Endodermal cell (in vitro differentiated cells): ENCODE measurements at regions not wholly inside any gene's neighbourhood (a gene's known extent, or its start where the extent isn't known, plus 50 kb on each side); places are given as distances from the start of the nearest gene placed in this dataset.

Experiments
- DNase-seq: peaks from one replicate; pipeline ENCODE4 v3.0.0-alpha.2; 2017
- H3K27ac ChIP-seq: 2 replicates; pipeline ENCODE4 v1.5.1; 2013; ENCODE audit warnings: mild to moderate bottlenecking, low read depth, low read length, moderate library complexity
- H3K27me3 ChIP-seq: 2 replicates; pipeline ENCODE4 v1.6.1; 2013; ENCODE audit warnings: mild to moderate bottlenecking, low read length, moderate library complexity; ENCODE audit not compliant: insufficient read depth, control insufficient read depth, poor library complexity, severe bottlenecking
- H3K36me3 ChIP-seq: 2 replicates; pipeline ENCODE4 v1.7.0; 2013; ENCODE audit warnings: mild to moderate bottlenecking, low read length, moderate library complexity; ENCODE audit not compliant: control insufficient read depth, insufficient read depth
- H3K4me1 ChIP-seq: one replicate; pipeline ENCODE4 v1.7.0; 2013; ENCODE audit warnings: low read length; ENCODE audit not compliant: control insufficient read depth, insufficient read depth
- H3K4me3 ChIP-seq: 2 replicates; pipeline ENCODE4 v1.5.1; 2013; ENCODE audit warnings: mild to moderate bottlenecking, low read length, moderate library complexity
- H3K9ac ChIP-seq: 2 replicates; pipeline ENCODE4 v1.6.1; 2013; ENCODE audit warnings: mild to moderate bottlenecking, low read length, moderate library complexity; ENCODE audit not compliant: poor library complexity, severe bottlenecking; ENCODE audit errors: extremely low read depth
- H3K9me3 ChIP-seq: 2 replicates; pipeline ENCODE4 v1.6.1; 2013; ENCODE audit warnings: mild to moderate bottlenecking, low read length, moderate library complexity; ENCODE audit not compliant: control insufficient read depth
- H3K27ac Mint-ChIP-seq: 2 replicates; pipeline ENCODE4 v1.8.0; 2020; ENCODE audit warnings: mixed read lengths
- H3K27me3 Mint-ChIP-seq: 2 replicates; pipeline ENCODE4 v1.8.0; 2021; ENCODE audit warnings: mild to moderate bottlenecking, mixed read lengths; ENCODE audit not compliant: insufficient read depth
- H3K36me3 Mint-ChIP-seq: 2 replicates; pipeline ENCODE4 v1.8.0; 2020; ENCODE audit warnings: low read depth, mixed read lengths
- H3K4me1 Mint-ChIP-seq: 2 replicates; pipeline ENCODE4 v1.8.0; 2020; ENCODE audit warnings: mixed read lengths
- H3K4me3 Mint-ChIP-seq: 2 replicates; pipeline ENCODE4 v1.8.0; 2020; ENCODE audit warnings: mild to moderate bottlenecking, moderate library complexity, mixed read lengths
- H3K9me3 Mint-ChIP-seq: 2 replicates; pipeline ENCODE4 v1.8.0; 2020; ENCODE audit warnings: mild to moderate bottlenecking, mixed read lengths
- CTCF ChIP-seq: fragments of 200-600 bp; sonication (generic); conservative IDR thresholded peaks from 2 replicates; pipeline ENCODE4 v1.5.0; 2021; ENCODE audit warnings: antibody characterized with exemption, mild to moderate bottlenecking
- WGBS, 2 experiments: methylation state at CpG; one replicate each; pipeline versions ENCODE4 v1.1.5 to v1.1.7; 2013; ENCODE audit warnings: missing lambda C conversion rate in 2 of 2, mixed read lengths in 1 of 2; ENCODE audit not compliant: insufficient coverage in 1 of 2, insufficient read length in 1 of 2; 5-methylcytosine and 5-hydroxymethylcytosine counted together

GRCh38 chrX:144716187-144716586, 531.1 kb upstream of the SPANXN1 start:
- H3K27ac ChIP-seq: no peak overlapping the region
- Mint-ChIP-seq H3K36me3 (no peaks in the 10 kb centered on the region), H3K4me3 (no peak overlapping the region), H3K4me1 (no peaks in the 10 kb centered on the region), H3K9me3 (peaks cover 39% of the 10 kb centered on the region), H3K27ac (no peak overlapping the region), H3K27me3 (no peaks in the 10 kb centered on the region)
- no peaks in the 10 kb centered on the region for H3K4me1 ChIP-seq
- no peak for DNase-seq
- H3K4me3 ChIP-seq: no peak overlapping the region
- H3K9ac ChIP-seq: no peak overlapping the region
- peaks cover 12% of the 10 kb centered on the region for H3K9me3 ChIP-seq
- WGBS, 2 experiments: 76% methylated on average over 4 of the region's 4 CpGs; no CpG with 5 or more reads in 1 of the 2 experiments
- no peaks in the 10 kb centered on the region for H3K27me3 ChIP-seq
- TF ChIP-seq CTCF: no peak
- H3K36me3 ChIP-seq: no peaks in the 10 kb centered on the region

GRCh38 chrX:144717682-144718081, 529.6 kb upstream of the SPANXN1 start:
- Histone ChIP-seq H3K36me3 (no peaks in the 10 kb centered on the region), H3K27me3 (no peaks in the 10 kb centered on the region), H3K27ac (no peak overlapping the region), H3K4me1 (no peaks in the 10 kb centered on the region), H3K4me3 (no peak overlapping the region), H3K9me3 (peaks cover 12% of the 10 kb centered on the region), H3K9ac (no peak overlapping the region)
- WGBS, 2 experiments: 50% methylated on average over 1 of the region's 1 CpG; no CpG with 5 or more reads in 1 of the 2 experiments
- no peaks in the 10 kb centered on the region for H3K36me3 Mint-ChIP-seq
- H3K4me3 Mint-ChIP-seq: no peak overlapping the region
- H3K9me3 Mint-ChIP-seq: peaks cover 40% of the 10 kb centered on the region
- H3K4me1 Mint-ChIP-seq: no peaks in the 10 kb centered on the region
- no peak for DNase-seq
- TF ChIP-seq CTCF: no peak
- no peak overlapping the region for H3K27ac Mint-ChIP-seq
- no peaks in the 10 kb centered on the region for H3K27me3 Mint-ChIP-seq

- Mint-ChIP-seq H3K36me3 (no peaks in the 10 kb centered on the region), H3K4me1 (no peaks in the 10 kb centered on the region), H3K9me3 (peaks cover 54% of the 10 kb centered on the region), H3K4me3 (no peak overlapping the region), H3K27ac (no peak overlapping the region), H3K27me3 (no peaks in the 10 kb centered on the region)
- WGBS, 2 experiments: 60 to 96% methylated on average over 3 to 6 of the region's 6 CpGs
- H3K9ac ChIP-seq: no peak overlapping the region
- H3K4me3 ChIP-seq: no peak overlapping the region
- peak; percentile 66 for TF ChIP-seq CTCF
- no peak overlapping the region for H3K27ac ChIP-seq
- peak; percentile 63 for DNase-seq
- no peaks in the 10 kb centered on the region for H3K36me3 ChIP-seq
- H3K4me1 ChIP-seq: no peaks in the 10 kb centered on the region
- no peaks in the 10 kb centered on the region for H3K27me3 ChIP-seq
- peaks cover 29% of the 10 kb centered on the region for H3K9me3 ChIP-seq
Measured at GRCh38 chrX:144722307-144722706, 525.0 kb upstream of the SPANXN1 start.
